Activated T-helper 1 cell treated with anti-CD3 and anti-CD28 coated beads, Interleukin-2, amount 50 U/mL, for 16 hours (primary cell): ENCODE measurements at regions not wholly inside any gene's neighbourhood (a gene's known extent, or its start where the extent isn't known, plus 50 kb on each side); places are given as distances from the start of the nearest gene placed in this dataset.

Source experiments
- DNase-seq, 2 donors: peaks; one replicate each; pipeline ENCODE4 v3.0.0-alpha.2; 2020; ENCODE audit warnings: low read depth in 1 of 2, low spot score in 1 of 2

DNA sequence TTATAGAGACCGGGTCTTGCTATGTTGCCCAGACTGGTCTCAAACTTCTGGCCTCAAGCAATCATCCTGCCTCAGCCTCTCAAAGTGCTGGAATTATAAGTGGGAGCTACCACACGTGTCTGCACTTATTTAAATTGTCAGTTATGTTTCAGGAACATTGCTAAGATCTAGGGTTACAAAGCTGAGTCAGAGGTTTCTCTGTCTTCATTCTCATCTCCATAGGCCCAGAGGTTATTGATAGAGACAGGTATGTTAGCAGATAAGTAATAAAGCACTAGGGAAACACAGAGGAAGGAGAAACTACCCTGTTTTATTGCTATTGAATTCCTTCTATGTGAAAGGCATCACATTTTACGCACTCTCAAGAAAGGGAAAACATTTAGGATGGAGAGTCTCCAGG, 214.1 kb downstream of the REEP3 start:
- no peak for DNase-seq

DNA sequence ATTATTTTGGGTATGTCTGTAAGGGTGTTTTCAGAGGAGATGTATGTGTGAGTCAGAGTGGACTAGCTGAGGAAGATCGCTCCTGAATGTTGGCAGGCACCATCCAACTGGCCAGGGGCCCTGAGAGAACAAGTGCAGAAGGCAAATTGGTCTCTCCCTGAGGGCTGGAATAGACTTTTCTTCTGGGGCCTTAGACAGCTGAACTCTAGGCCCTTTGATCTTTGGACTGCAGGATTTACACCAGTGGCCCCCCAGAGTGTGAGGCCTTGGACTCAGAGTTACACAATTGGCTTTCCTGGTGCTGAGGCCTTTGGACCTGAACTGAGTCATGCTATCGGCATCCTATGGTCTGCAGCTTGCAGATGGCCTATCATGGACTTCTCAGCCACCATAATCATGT, 217.2 kb downstream of the REEP3 start:
- DNase-seq: no peak

DNA sequence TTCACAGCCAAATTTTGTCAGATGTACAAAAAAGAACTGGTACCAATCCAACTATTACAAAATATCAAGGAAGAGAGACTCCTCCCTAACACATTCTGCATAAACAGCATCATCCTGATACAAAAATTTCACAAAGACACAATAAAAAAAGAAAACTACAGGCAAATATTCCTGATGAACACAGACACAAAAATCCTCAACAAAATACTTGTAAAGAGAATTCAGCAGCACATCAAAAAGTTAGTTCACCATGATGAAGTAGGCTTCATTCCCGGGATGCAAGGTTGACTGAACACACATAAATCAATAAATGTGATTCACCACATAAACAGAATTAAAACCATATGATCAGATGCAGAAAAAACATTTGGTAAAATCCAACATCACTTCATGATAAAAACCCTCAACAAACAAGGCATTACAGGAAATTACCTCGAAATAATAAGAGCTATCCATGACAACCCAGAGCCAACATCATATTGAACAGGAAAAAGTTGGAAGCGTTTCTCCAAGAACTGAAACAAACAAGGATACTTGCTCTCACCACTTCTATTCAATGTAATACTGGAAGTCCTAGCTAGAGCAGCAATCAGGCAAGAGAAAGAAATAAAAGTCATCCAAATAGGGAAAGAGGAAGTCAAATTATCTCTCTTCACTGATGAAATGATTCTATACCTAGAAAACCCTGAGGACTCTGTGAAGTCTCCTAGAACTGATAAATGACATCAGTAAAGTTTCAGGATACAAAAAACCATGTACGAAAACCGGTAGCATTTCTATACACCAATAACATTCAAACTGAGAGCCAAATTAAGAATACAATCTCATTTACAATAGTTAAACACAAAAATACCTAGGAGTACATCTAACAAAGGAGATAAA, 223.1 kb downstream of the REEP3 start:
- DNase-seq: no peak

DNA sequence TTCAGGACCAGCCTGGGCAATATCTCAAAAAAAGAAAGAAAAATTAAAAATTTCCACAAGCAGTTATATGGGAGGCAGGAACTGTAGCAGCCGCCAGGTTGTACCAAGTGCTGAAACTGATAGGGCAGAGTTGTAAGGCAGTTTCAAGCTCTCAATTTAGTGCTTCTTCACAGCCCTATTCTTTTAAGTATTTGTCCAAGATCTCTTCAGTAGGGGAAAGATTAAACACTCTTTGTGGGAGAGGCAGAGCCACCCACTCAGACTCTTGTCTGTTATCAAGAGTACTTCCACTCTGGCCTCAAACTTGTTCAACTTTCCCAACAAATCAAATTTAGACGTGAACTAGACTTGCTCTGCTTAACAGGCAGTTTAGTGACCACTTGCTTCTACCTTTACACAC, 228.7 kb downstream of the REEP3 start:
- no peak for DNase-seq

DNA sequence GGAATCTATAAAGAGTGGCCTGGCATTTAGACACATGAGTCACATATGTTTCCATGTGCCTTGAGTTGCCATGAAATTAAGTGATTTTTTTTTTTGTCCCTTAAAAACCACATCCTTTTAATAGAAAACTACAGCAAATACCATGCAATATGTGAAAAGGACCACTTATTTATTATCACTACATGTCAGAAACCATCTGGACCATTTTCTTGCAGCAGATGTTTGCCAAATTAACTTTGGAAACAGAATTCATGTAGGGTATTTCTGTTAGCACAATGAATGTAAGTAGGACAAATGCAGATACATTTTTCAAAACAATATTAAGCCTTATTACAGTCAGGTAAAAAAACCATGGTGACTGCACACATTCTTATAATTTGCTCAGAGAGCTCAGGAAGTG, 230.6 kb downstream of the REEP3 start:
- DNase-seq: no peak

DNA sequence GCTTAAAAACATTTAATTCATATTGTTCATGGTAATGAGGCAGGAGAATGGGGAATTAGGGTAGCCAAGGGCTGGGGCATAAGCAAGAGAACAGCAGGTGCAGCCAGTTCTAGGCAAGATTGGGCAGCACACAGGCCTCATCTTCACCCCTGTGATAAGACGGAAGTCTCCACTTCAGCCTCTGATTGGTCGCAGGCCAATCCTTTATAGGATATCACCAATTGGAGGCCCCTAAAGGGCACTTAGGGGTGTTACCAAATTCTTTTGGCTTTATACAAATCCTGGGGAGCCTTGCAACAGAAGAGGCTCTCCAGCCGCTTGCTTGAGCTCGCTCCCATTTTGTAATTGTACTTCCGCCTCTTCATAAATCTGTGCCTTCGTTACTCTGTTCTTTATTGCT, 231.1 kb downstream of the REEP3 start:
- DNase-seq: no peak

DNA sequence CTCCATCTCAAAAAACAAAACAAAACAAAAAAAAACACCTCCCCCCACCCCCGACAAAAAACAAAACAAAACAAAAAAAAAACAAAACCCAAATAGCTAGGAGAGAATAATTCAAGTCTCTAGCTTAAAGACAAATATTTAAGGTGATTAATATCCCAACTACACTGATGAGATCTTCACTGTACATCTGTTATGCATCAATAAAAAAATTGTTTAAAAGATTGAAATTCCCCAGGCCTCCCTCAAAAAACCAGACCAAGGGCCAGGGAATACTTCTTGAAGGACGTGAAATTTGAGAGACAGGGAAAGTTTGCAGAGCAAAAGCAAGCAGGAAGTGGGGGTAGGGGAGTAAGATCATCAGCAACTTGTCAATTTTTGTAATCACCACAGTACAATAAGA, 232.6 kb downstream of the REEP3 start:
- DNase-seq: no peak

DNA sequence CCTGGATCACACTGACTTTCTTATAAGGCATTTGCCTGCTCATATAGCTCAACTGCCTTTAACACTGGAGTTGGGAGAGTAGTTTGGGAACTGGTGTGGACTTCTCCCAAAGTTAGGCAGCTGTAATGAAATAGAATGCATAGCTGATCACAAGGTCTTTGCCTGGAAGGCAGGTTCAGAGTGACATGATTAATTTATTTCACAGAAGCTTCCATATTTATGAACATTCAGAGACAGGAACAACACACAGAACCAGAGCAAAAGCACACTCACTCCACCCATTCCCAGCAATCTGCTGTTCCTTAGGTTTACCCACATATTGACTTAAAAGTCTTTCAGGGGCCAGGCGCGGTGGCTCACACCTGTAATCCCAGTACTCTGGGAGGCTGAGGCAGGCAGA, 234.2 kb downstream of the REEP3 start:
- no peak for DNase-seq

DNA sequence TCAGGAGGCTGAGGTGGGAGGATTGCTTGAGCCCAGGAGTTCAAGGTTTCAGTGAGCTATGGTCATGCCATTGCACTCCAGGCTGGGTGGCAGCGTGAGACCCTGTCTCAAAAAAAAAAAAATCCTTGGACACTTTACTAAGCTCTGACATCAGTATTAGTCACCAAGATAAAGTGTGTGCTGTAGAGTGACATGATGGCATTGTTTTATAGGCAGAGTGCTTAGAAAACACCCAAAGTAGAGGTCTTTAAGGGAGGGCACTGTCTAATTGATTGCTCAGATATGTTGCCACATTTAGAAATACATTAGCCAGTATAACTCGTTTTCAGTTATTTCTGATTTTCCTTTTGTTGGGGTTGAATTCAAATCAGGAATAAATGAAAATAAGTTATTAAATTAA, 235.9 kb downstream of the REEP3 start:
- DNase-seq: no peak

DNA sequence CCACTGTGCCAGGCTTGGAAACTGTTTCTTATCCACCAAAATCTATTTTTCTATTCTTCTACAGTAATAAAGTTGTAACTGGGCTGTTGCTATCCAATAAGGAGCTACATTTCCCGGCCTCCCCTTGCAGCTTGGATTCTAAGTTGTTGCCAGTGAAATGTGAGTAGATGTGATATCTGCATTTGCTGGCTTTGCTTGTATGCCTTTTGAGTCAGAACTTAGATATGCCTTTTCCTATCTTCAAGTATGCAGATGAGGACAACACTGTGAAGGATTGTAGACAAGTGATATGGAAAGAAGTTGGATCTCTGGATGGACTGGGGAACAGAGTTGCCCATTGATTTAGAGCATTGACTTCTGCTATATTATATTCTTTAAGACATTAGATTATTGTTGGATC, 236.9 kb downstream of the REEP3 start:
- no peak for DNase-seq

DNA sequence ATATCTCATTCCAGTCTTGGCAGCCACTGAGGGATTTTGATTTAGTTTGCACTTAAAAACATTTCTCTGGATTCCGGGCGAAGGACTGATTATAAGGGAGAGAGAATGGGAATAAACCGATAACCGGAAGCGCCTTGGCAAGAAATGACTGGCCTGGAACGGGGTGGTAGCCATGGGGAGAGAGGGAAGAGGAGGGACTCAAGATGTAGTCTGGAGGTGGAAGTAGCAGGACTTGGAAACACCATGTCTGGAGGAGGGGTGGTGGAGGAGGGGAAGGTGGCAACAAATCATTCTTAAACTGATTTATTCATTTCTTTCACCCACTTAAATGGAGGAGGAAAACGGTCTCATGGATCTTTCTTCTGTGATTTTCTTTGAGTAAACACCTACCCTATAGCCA, 238.1 kb downstream of the REEP3 start:
- DNase-seq: no peak

DNA sequence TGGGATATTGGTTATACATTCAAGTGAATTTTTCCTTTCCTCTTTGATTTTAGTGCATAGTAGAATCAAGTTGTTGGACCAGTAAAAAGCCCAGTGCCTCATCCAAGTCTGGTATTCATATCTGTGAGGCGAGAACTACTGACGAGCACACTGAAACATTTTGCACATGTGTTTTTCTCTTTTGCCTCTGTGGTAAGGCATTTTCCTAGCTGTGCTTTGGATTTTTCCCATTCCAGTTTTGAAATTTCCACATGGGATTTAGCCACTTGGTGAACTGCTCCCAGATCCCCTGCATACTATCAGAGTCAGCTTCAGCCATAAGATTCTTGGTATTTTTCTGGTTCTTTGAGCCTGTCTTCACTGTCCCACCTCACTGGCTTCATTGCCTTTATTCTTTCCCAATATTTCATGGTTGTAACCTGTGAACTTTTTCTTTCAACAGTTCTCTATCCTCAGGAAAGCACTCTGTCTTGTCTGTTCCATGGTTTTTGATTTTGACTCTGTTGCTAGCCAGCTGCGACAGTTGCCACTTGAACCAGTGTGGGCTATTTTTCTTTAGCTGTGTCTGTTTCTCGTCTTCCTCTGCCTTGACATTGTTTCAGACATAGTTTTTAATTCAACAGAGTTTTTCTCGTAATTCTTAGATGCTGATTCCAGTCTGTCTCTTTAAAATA, 239.0 kb downstream of the REEP3 start:
- DNase-seq: no peak

DNA sequence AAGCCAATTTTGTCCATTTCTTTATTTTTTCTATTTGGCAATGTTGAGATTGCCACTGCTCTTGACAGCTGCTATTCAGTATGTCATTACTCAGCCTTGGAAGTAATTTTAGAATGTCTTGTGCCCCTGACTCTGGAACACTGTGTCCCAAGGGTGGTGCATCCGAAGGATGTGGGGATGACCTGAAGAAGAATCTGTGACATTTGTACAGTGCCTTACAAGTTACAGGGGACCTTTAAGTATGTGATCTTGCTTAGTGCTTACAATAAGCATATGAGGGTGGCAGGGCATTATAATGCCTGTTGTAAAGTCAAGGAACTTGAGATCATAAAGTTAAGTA, 239.5 kb downstream of the REEP3 start:
- no peak for DNase-seq

DNA sequence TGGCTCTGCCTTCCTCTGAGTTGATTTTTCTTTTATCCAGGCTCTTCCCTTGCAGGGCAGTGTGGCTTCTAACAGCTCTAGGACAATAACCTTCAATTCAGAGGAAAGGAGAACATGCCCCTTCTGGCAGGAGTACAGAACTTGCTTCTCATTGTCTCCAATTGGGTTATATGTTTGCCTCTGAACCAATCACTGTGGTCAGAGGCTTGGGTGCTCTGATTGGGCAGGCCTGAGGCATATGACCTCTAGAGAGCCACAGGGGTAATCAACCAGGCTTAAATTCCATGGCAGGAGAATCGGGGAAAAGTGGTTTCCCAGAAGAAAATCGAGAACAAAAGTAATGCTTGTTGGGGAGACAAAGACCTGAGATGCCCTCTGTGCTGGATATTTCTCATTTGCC, 240.0 kb downstream of the REEP3 start:
- DNase-seq: no peak

DNA sequence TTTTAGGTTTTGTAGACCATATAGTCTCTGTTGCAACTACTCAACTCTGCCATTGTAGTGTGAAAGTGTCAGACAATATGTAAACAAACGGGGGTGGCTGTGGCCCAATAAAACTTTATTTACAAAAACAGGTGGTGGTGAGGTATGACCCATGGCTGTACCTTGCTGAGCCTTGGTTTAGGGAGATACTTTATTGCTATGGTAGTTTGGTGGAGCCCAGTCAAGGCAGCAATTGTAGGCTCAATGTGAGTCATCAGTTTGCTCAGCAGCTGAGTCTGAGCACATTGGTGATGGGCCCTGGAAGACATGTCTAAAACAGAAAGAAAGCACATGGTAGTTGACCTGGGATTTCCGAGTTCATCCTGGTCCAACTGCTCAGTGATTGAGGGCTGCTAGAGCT, 242.5 kb downstream of the REEP3 start:
- no peak for DNase-seq

DNA sequence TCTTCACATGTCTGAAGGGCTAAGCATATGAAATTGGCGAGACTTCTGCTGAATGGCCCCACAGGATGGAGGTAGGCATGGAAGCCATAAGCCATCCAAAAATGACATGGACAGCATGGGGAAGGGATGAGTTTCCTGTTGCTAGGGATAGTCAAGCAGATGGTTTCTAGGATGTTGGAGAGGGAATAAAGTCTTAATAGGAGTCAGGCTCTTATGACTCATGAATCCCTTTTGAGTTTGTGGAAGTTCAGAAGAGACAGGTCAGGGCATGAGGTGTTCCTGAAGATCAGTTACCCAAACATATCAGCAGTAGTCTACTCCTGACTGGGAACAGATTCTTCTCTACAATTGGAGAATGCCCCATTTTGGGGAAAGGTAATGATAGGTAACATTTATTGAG, 243.9 kb downstream of the REEP3 start:
- DNase-seq: no peak

DNA sequence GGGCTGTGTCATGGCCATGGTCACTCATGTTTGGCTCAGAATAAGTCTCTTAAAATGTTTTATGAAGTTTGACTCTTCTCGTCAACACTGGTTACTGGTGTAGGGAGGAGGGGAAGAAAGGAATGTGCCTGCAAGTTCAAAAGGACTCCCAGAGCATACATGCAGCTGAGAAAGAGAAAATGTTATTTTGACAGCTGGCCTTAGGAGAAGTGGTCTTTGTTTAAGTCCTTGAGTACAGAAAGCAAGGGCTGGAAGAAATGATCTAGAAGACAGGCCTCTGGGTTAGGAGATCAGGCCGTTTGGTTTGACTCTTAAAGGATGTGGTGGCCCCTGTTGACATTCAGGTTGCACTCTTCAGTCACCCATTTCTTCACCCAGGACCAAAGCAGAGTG, 245.5 kb downstream of the REEP3 start:
- no peak for DNase-seq

DNA sequence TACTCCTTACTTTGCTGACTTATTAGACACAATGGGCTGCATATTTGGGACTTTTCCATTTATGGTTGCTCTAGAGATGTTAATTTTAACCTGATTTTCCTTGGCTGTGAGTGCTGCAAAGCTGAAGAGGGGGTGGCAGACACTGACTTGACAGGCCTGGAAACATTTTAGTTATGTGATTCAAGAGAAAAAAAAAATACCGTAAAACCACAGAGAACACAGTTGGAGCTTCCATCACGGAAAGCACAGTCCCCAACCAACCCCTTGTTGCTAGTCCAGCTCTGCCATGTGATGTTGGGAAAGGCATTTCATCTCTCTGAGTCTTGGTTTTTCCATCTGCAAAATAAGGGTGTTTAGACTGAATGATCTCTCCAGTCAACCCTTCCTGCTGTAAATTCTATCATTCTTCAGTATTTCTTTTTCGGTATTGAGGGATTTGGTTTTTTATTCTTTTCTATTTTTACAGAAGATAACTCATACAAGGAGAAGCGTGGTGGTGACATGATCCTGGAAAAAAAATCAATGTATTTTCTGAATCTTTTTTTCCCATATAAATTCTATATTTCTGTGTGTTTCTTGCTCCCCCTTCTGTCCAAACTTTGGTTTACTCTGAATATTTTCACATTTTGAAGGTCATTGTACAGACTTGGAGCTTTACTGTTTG, 246.1 kb downstream of the REEP3 start:
- no peak for DNase-seq

DNA sequence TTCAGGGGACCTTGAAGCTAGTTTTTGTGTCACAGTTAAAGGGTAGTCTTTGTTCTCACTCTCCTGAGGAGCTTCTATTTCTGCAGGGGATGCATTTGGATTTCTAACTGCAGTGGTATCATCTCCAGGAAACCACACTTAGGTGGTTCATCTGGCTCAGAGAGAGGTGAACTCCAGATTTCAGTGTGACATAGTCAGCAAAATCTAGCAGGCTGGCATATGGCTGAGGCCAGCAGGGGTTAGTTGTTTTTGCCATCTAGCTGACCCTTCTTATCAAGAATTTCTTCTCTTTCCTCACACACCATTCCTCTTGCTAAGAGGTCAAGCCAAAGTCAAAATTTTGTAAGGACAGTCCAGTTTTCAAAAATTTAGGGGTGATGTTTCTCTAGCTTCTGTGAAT, 248.2 kb downstream of the REEP3 start:
- no peak for DNase-seq

DNA sequence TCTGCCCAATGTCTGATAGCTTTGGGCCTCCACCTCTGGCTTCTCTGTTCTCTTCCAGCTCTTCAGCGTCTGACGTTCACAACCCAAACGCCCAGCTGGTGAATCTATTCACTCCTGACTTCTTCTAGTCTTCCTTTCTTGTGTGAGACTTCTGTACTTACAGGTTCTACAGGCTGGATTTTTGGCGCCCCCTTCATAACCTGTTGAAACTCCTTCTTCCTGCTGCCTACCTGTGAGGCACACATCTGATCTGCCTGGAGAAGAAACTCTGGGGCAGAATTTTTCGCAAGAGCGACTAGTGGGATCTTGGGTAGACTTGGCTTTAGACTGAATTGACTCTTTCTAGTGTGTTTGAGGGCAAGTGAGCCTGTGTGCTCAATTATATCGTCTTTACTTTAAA, 249.3 kb downstream of the REEP3 start:
- no peak for DNase-seq

DNA sequence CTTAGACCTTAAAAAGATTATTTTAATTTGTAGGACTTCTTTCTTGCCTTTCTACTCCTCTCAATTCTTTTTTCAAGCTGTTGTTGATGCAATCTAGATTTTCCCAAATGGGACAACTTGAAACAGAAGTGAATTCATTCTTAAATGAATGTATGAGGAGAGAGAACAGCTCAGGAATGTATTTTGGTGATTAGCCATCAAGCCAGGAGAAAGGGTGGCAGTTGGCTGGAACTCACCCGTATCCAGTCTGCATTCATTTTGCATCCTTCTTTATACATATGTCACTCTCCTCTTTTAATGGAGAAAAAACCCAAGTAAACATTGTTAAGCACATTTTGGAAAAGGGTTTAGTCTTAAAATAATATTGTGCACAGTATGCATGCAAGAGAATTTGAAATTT, 251.3 kb downstream of the REEP3 start:
- DNase-seq: no peak

DNA sequence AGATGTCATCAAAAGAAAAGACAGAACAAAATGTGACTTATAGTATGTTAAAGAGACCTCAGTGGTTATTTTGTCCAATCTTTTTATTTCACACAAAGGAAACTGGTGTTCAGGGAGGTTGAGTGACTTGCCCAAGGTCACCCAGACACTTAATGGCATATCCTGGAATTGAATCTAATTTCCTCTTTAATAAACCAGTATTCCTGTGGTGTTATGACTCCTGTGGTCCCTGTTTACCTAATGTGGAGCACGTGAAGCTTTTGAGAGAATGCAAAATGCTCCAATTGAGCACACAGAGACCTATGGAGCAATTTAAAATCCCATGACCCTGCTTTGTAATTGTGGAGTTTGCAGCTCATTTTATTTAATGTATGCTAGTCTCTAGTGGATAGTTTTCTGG, 251.9 kb downstream of the REEP3 start:
- DNase-seq: no peak

DNA sequence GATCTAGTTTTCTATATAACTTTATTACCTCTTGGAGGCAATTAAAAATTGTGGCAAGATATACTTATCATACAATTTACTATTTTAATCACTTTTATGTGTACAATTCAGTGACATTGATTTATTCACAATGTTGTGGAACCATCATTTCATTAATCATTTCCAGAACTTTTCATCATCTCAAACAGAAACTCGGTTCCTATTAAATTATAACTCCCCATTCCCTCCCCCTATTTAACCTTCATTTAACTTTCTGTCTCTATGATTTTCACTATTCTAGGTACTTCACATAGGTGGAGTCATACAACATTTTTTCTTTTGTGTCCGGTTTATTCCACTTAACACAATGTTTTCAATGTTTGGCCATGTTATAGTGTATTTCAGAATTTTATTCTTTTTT, 252.8 kb downstream of the REEP3 start:
- DNase-seq: no peak
